OCI-LY3 (cell line): ENCODE measurements at regions not wholly inside any gene's neighbourhood (a gene's known extent, or its start where the extent isn't known, plus 50 kb on each side); places are given as distances from the start of the nearest gene placed in this dataset.
"Not testable (repeated sequence)": the region's sequence is repeated elsewhere in the genome, so short reads cannot be mapped to it uniquely, and the experiment has no call there.

Experiments used
- H2AFZ ChIP-seq: fragments of 200-600, 300-600 bp; shearing (Covaris generic); 2 replicates; pipeline ENCODE4 v1.6.0; 2014; ENCODE audit warnings: antibody characterized with exemption, low read depth, low read length
- H3K27ac ChIP-seq: fragments of 200-600, 300-600 bp; sonication (generic); 2 replicates; pipeline ENCODE4 v1.5.1; 2014; ENCODE audit warnings: mild to moderate bottlenecking, low read length, moderate library complexity, mixed read lengths
- H3K27me3 ChIP-seq: fragments of 200-600, 300-600 bp; sonication (generic); 2 replicates; pipeline ENCODE4 v1.6.1; 2014; ENCODE audit warnings: low read depth, low read length, mixed read lengths
- H3K36me3 ChIP-seq: fragments of 200-600, 300-600 bp; sonication (generic); replicated peaks from 2 replicates; pipeline ENCODE3; 2014; ENCODE audit warnings: low read depth, low read length, mixed read lengths
- H3K4me1 ChIP-seq: fragments of 300-600, 200-600 bp; sonication (generic); 2 replicates; pipeline ENCODE4 v1.6.1; 2014; ENCODE audit warnings: low read length, mixed read lengths
- H3K4me2 ChIP-seq: fragments of 200-600, 300-600 bp; sonication (generic); 2 replicates; pipeline ENCODE4 v1.6.1; 2014; ENCODE audit warnings: low read length, mixed read lengths
- H3K4me3 ChIP-seq: fragments of 300-600, 200-600 bp; sonication (generic); 2 replicates; pipeline ENCODE4 v1.5.1; 2014; ENCODE audit warnings: antibody characterized with exemption, mild to moderate bottlenecking, low read length, moderate library complexity
- H3K79me2 ChIP-seq: fragments of 300-600, 200-600 bp; shearing (Covaris generic); 2 replicates; pipeline ENCODE4 v1.6.1; 2014; ENCODE audit warnings: mild to moderate bottlenecking, low read length, mixed read lengths
- H3K9ac ChIP-seq: fragments of 300-600, 200-600 bp; shearing (Covaris generic); 2 replicates; pipeline ENCODE4 v1.6.0; 2014; ENCODE audit warnings: mild to moderate bottlenecking, low read length, moderate library complexity
- H3K9me3 ChIP-seq: fragments of 200-600, 300-600 bp; shearing (Covaris generic); 2 replicates; pipeline ENCODE4 v1.6.1; 2014; ENCODE audit warnings: low read length, mixed read lengths; ENCODE audit not compliant: insufficient read depth
- H4K20me1 ChIP-seq: fragments of 200-600, 300-600 bp; sonication (generic); 2 replicates; pipeline ENCODE4 v1.6.1; 2016; ENCODE audit warnings: low read length, mixed read lengths; ENCODE audit not compliant: insufficient read depth
- EZH2phosphoT487 ChIP-seq: fragments of 200-600 bp; shearing (Covaris generic); IDR thresholded peaks from 2 replicates; pipeline ENCODE4 v1.6.1; 2018; ENCODE audit warnings: antibody characterized with exemption, mixed run types, low read depth
- TF ChIP-seq, protein P1 (sequence below): fragments of 200-600, 300-600 bp; sonication (generic); IDR thresholded peaks from 2 replicates; pipeline ENCODE4 v1.5.1; 2014; ENCODE audit warnings: antibody characterized with exemption, low read length, low read depth

DNA sequence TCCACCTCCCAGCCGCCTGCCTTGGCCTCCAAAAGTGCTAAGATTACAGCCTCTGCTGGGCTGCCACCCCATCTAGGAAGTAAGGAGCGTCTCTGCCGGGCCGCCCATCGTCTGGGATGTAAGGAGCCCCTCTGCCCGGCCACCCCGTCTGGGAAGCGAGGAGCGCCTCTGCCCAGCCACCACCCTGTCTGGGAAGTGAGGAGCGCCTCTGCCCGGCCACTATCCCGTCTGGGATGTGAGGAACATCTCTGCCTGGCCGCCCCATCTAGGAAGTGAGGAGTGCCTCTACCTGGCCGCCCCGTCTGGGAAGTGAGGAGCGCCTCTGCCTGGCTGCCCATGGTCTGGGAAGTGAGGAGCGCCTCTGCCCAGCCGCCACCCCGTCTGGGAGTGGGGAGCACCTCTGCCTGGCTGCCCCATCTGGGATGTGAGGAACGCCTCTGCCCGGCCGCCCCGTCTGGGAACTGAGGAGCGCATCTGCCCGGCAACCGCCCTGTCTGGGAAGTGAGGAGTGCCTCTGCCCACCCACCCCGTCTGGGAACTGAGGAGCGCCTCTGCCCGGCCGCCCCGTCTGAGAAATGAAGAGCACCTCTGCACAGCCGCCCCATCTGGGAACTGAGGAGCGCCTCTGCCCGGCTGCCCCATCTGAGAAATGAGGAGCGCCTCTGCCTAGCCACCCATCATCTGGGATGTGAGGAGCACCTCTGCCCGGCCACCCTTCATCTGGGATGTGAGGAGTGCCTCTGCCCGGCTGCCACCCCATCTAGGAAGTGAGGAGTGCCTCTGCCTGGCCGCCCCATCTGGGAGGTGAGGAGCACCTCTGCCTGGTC lies 137.8 kb upstream of the PALMD start:
- no peaks in the 10 kb centered on the region for H4K20me1 ChIP-seq
- no peak overlapping the region for H3K4me2 ChIP-seq
- H3K4me3 ChIP-seq: no peak overlapping the region
- H2AFZ ChIP-seq: no peak overlapping the region
- no peaks in the 10 kb centered on the region for H3K4me1 ChIP-seq
- H3K36me3 ChIP-seq: no peaks in the 10 kb centered on the region
- H3K27me3 ChIP-seq: no peaks in the 10 kb centered on the region
- H3K9ac ChIP-seq: no peak overlapping the region
- H3K9me3 ChIP-seq: no peaks in the 10 kb centered on the region
- no peak overlapping the region for H3K27ac ChIP-seq
- no peaks in the 10 kb centered on the region for H3K79me2 ChIP-seq
- no peak for TF ChIP-seq EZH2phosphoT487
- TF ChIP-seq, protein P1, sequence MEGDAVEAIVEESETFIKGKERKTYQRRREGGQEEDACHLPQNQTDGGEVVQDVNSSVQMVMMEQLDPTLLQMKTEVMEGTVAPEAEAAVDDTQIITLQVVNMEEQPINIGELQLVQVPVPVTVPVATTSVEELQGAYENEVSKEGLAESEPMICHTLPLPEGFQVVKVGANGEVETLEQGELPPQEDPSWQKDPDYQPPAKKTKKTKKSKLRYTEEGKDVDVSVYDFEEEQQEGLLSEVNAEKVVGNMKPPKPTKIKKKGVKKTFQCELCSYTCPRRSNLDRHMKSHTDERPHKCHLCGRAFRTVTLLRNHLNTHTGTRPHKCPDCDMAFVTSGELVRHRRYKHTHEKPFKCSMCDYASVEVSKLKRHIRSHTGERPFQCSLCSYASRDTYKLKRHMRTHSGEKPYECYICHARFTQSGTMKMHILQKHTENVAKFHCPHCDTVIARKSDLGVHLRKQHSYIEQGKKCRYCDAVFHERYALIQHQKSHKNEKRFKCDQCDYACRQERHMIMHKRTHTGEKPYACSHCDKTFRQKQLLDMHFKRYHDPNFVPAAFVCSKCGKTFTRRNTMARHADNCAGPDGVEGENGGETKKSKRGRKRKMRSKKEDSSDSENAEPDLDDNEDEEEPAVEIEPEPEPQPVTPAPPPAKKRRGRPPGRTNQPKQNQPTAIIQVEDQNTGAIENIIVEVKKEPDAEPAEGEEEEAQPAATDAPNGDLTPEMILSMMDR: no peak

DNA sequence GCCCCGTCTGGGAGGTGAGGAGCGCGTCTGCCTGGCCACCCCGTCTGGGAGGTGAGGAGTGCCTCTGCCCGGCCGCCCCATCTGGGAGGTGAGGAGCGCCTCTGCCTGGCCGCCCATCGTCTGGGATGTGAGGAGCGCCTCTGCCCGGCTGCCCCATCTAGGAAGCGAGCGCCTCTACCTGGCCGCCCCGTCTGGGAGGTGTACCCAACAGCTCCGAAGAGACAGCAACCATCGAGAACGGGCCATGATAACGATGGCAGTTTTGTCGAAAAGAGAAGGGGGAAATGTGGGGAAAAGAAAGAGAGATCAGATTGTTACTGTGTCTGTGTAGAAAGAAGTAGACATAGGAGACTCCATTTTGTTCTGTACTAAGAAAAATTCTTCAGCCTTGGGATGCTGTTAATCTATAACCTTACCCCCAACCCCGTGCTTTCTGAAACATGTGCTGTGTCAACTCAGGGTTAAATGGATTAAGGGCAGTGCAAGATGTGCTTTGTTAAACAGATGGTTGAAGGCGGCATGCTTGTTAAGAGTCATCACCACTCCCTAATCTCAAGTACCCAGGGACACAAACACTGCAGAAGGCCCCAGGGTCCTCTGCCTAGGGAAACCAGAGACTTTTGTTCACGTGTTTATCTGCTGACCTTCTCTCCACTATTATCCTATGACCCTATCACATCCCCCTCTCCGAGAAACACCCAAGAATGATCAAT lies 137.0 kb upstream of the PALMD start:
- H4K20me1 ChIP-seq, H3K27ac ChIP-seq, H2AFZ ChIP-seq, H3K9me3 ChIP-seq, H3K79me2 ChIP-seq, H3K4me1 ChIP-seq, H3K9ac ChIP-seq, H3K4me2 ChIP-seq, H3K36me3 ChIP-seq, H3K4me3 ChIP-seq, H3K27me3 ChIP-seq: not testable (repeated sequence)

DNA sequence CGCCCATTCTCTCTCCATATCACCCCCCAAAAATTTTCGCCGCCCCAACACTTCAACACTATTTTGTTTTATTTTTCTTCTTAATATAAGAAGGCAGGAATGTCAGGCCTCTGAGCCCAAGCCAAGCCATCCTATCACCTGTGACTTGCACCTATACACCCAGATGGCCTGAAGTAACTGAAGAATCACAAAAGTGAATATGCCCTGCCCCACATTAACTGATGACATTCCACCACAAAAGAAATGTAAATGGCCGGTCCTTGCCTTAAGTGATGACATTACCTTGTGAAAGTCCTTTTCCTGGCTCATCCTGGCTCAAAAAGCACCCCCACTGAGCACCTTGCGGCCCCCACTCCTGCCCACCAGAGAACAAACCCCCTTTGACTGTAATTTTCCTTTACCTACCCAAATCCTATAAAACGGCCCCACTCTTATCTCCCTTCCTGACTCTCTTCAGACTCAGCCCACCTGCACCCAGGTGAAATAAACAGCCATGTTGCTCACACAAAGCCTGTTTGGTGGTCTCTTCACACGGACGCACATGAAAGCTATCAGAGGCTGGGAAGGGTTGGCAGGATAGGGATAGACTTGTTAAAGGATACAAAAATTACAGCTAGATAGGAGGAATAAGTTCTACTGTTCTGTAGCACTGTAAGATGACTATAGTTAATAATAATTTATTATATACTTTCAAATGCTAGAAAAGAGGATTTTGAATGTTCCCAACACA lies 130.9 kb upstream of the PALMD start:
- not testable (repeated sequence) for H3K79me2 ChIP-seq, H3K4me2 ChIP-seq, H4K20me1 ChIP-seq, H3K27ac ChIP-seq, H3K4me1 ChIP-seq, H2AFZ ChIP-seq, H3K9ac ChIP-seq, H3K9me3 ChIP-seq, H3K36me3 ChIP-seq, H3K4me3 ChIP-seq, H3K27me3 ChIP-seq

DNA sequence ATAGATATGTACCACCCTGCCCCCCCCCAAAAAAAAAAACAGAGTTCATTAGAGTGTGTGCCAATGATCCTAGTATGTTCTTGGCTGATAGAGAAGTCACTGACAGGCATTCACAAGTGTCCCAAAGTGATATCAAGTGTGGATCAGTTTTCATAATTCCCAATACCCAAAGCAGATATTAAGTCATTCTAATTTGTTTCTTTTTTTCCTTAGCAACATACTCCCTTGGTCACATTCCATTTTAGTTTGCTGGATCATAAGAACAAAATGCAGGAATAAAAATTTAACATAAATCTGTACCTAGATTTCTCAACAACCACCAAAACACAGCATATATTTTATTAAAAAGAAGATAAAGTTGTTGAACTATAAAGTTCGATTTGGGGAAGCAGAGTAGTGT lies 129.8 kb upstream of the PALMD start:
- Histone ChIP-seq H3K79me2 (no peaks in the 10 kb centered on the region), H3K4me2 (no peak overlapping the region), H4K20me1 (no peaks in the 10 kb centered on the region), H3K4me1 (no peaks in the 10 kb centered on the region), H3K4me3 (no peak overlapping the region), H3K27me3 (no peaks in the 10 kb centered on the region), H2AFZ (no peak overlapping the region), H3K27ac (no peak overlapping the region), H3K9ac (no peak overlapping the region), H3K36me3 (no peaks in the 10 kb centered on the region), H3K9me3 (no peaks in the 10 kb centered on the region)
- TF ChIP-seq, protein P1: no peak
- no peak for TF ChIP-seq EZH2phosphoT487

DNA sequence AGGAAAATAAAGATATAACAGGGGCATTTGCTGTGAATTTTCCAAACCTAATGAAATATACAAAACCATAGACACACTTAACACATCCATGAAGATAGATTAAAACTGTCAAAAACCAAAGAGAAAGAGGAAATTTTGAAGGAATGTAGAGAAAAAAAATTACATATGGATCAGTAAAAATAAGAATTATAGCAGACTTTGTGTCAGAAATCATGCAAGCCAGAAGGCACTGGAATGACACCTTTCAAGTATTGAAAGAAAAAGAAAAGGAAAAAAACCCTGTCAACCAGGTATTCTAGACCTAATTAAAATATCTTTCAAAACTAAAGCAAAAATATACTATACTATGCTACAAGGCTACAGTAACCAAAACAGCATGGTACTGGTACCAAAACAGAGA lies 125.8 kb upstream of the PALMD start:
- H3K9ac ChIP-seq: no peak overlapping the region
- no peaks in the 10 kb centered on the region for H3K79me2 ChIP-seq
- H3K4me3 ChIP-seq: no peak overlapping the region
- H3K27ac ChIP-seq: no peak overlapping the region
- H3K4me1 ChIP-seq: no peaks in the 10 kb centered on the region
- no peaks in the 10 kb centered on the region for H4K20me1 ChIP-seq
- no peaks in the 10 kb centered on the region for H3K9me3 ChIP-seq
- no peaks in the 10 kb centered on the region for H3K36me3 ChIP-seq
- no peak overlapping the region for H3K4me2 ChIP-seq
- no peaks in the 10 kb centered on the region for H3K27me3 ChIP-seq
- no peak overlapping the region for H2AFZ ChIP-seq
- TF ChIP-seq, protein P1: no peak
